Effector CD4-positive, alpha-beta T cell (primary cell): ENCODE measurements at regions not wholly inside any gene's neighbourhood (a gene's known extent, or its start where the extent isn't known, plus 50 kb on each side); places are given as distances from the start of the nearest gene placed in this dataset.

Experiments
- DNase-seq: peaks from one replicate; pipeline ENCODE4 v3.0.0-alpha.2; 2020

- no peak for DNase-seq
Measured at GRCh38 chr4:184575306-184575705, 73.9 kb downstream of the CASP3 start.

- no peak for DNase-seq
Measured at GRCh38 chr4:184574861-184575260, 74.4 kb downstream of the CASP3 start.

GRCh38 chr4:184573701-184574100 is 75.5 kb downstream of the CASP3 start:
- no peak for DNase-seq

GRCh38 chr4:184568770-184569169 is 80.5 kb downstream of the CASP3 start:
- no peak for DNase-seq

GRCh38 chr4:184563621-184564020 is 85.6 kb downstream of the CASP3 start:
- no peak for DNase-seq

- DNase-seq, result no peak
Measured at GRCh38 chr4:184558996-184559395, 84.6 kb upstream of the IRF2 start.

- DNase-seq, result no peak
Measured at GRCh38 chr4:184553891-184554290, 79.5 kb upstream of the IRF2 start.

- DNase-seq, result no peak
Measured at GRCh38 chr4:184550476-184550875, 76.1 kb upstream of the IRF2 start.

GRCh38 chr4:184548648-184549341 is 74.4 kb upstream of the IRF2 start:
- DNase-seq, result no peak

GRCh38 chr4:184548316-184548647 is 73.9 kb upstream of the IRF2 start:
- DNase-seq, result no peak

GRCh38 chr4:184544788-184545409 is 70.5 kb upstream of the IRF2 start:
- no peak for DNase-seq

- no peak for DNase-seq
Measured at GRCh38 chr4:184541907-184542306, 67.6 kb upstream of the IRF2 start.

- no peak for DNase-seq
Measured at GRCh38 chr4:184540307-184540706, 66.0 kb upstream of the IRF2 start.

GRCh38 chr4:184538023-184538599 is 63.8 kb upstream of the IRF2 start:
- peak; percentile 31 for DNase-seq

GRCh38 chr4:184537269-184538022 is 63.1 kb upstream of the IRF2 start:
- DNase-seq, result peak; percentile 87

GRCh38 chr4:184536881-184537248 is 62.5 kb upstream of the IRF2 start:
- DNase-seq, result no peak

- no peak for DNase-seq
Measured at GRCh38 chr4:184536065-184536880, 61.9 kb upstream of the IRF2 start.

GRCh38 chr4:184534511-184535391 is 60.4 kb upstream of the IRF2 start:
- DNase-seq, result no peak

- DNase-seq, result no peak
Measured at GRCh38 chr4:184533908-184534307, 59.6 kb upstream of the IRF2 start.

GRCh38 chr4:184531008-184531407 is 56.7 kb upstream of the IRF2 start:
- no peak for DNase-seq

GRCh38 chr4:184529283-184529682 is 54.9 kb upstream of the IRF2 start:
- DNase-seq, result no peak

GRCh38 chr4:184528713-184529112 is 54.4 kb upstream of the IRF2 start:
- no peak for DNase-seq
